OCI-LY7 (cell line): ENCODE measurements at regions not wholly inside any gene's neighbourhood (a gene's known extent, or its start where the extent isn't known, plus 50 kb on each side); places are given as distances from the start of the nearest gene placed in this dataset.

Experiments used
- BruUV-seq: library from RNA; stranded (reverse); fragments of 400-500 nt; replicated peaks from 2 replicates; lab custom pipeline; 2021; lab: Mats Ljungman, UMichigan
- CTCF ChIA-PET: fragments of 300-600 bp; sonication (Branson Sonifier 250); formaldehyde crosslinking; loops from one replicate; lab custom pipeline; 2022; ENCODE audit warnings: antibody characterized with exemption; ENCODE audit not compliant: unreplicated experiment; lab: Charles Lee
- POLR2A ChIA-PET: fragments of 300-600 bp; sonication (Branson Sonifier 250); formaldehyde crosslinking; loops from one replicate; lab custom pipeline; 2022; ENCODE audit warnings: antibody characterized with exemption; lab: Charles Lee
- DNase-seq: peaks from one replicate; pipeline ENCODE4 v3.0.0-alpha.2; 2015; ENCODE audit warnings: low spot score
- H2AFZ ChIP-seq: fragments of 200-600 bp; sonication (generic), shearing (Covaris generic); 2 replicates; pipeline ENCODE4 v1.6.1; 2014; ENCODE audit warnings: mild to moderate bottlenecking, antibody characterized with exemption, low read length, moderate library complexity
- H3K27ac ChIP-seq: fragments of 200-600 bp; sonication (generic); 2 replicates; pipeline ENCODE4 v1.5.1; 2014; ENCODE audit warnings: mixed run types, low read depth, mild to moderate bottlenecking, moderate library complexity, low read length, inconsistent platforms; ENCODE audit not compliant: poor library complexity, severe bottlenecking
- H3K36me3 ChIP-seq: fragments of 200-600 bp; sonication (generic); 2 replicates; pipeline ENCODE4 v1.6.1; 2014; ENCODE audit warnings: mild to moderate bottlenecking, antibody characterized with exemption, low read length, moderate library complexity, mixed read lengths; ENCODE audit not compliant: insufficient read depth
- H3K4me1 ChIP-seq: fragments of 200-600 bp; sonication (generic); 2 replicates; pipeline ENCODE4 v1.5.1; 2014; ENCODE audit warnings: mild to moderate bottlenecking, low read length; ENCODE audit not compliant: insufficient read depth, poor library complexity, severe bottlenecking
- H3K4me2 ChIP-seq: fragments of 200-600 bp; sonication (generic); 2 replicates; pipeline ENCODE4 v1.6.1; 2014; ENCODE audit warnings: mild to moderate bottlenecking, low read length
- H3K4me3 ChIP-seq: fragments of 200-600 bp; sonication (generic); 2 replicates; pipeline ENCODE4 v1.5.1; 2014; ENCODE audit warnings: mild to moderate bottlenecking, low read depth, low read length; ENCODE audit not compliant: poor library complexity, severe bottlenecking
- H3K79me2 ChIP-seq: fragments of 200-600 bp; sonication (generic); 2 replicates; pipeline ENCODE4 v1.6.1; 2016; ENCODE audit warnings: low read depth, mild to moderate bottlenecking, low read length, moderate library complexity, mixed read lengths; ENCODE audit not compliant: insufficient read depth
- H3K9me2 ChIP-seq: fragments of 200-600 bp; sonication (generic); 2 replicates; pipeline ENCODE4 v1.6.1; 2016; ENCODE audit warnings: mild to moderate bottlenecking, low read length, mixed read lengths; ENCODE audit not compliant: insufficient read depth
- H3K9me3 ChIP-seq: fragments of 200-600 bp; sonication (generic); 2 replicates; pipeline ENCODE4 v1.6.1; 2014; ENCODE audit warnings: mild to moderate bottlenecking, mixed run types, low read length, mixed read lengths
- H4K20me1 ChIP-seq: fragments of 200-600 bp; sonication (generic); 2 replicates; pipeline ENCODE4 v1.6.1; 2014; ENCODE audit warnings: mild to moderate bottlenecking, antibody characterized with exemption, low read length, moderate library complexity, mixed read lengths; ENCODE audit not compliant: insufficient read depth
- EZH2phosphoT487 ChIP-seq: fragments of 200-600 bp; sonication (generic); IDR thresholded peaks from 2 replicates; pipeline ENCODE4 v1.6.1; 2018; ENCODE audit warnings: low read depth, borderline replicate concordance, mild to moderate bottlenecking, mixed run types, antibody characterized with exemption, low read length, moderate library complexity, mixed read lengths
- intact Hi-C: fragments of 100-400 bp; cut with micrococcal nuclease; formaldehyde crosslinking; loops from one replicate; pipeline ENCODE4 v1.10.0; 2022; ENCODE audit not compliant: unreplicated experiment
- TF ChIP-seq, protein P1 (sequence below): fragments of 200-600 bp; sonication (generic); conservative IDR thresholded peaks from 2 replicates; pipeline ENCODE4 v1.5.1; 2014; ENCODE audit warnings: mild to moderate bottlenecking, antibody characterized with exemption, low read length, moderate library complexity, mixed read lengths

DNA sequence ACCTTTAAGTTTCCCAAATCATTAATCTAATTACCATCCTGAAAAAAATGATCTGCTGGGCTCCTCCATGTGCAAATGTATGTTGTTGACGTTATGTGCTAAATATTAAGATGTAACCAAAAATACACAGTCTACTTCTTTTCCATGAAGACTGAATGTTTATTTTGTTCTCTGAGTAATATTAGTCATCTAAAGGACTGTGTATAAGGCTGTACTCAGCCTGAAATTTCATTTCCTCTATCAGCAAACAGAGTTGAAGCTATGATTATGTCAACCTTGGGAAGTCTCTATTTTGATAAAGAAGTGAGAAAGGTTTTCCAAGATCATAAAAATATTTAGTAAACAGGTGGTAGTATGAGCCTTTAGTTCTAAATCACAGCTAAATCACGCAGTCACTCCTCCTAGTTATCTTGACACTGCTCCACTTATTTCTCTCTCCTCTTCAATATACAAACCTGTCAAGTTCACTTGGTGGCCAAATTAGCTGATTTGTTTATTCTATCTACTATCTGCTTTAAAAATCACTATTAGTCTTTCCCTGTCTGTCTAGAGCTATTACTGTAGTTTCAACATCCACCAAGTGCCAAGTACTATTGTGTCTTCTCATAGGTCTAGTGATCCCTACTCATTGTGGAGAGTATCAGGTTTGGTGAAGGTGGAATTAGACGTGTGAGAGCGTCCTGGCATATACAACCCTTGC lies 211.7 kb upstream of the STARD13 start:
- no peak for TF ChIP-seq EZH2phosphoT487
- TF ChIP-seq, protein P1, sequence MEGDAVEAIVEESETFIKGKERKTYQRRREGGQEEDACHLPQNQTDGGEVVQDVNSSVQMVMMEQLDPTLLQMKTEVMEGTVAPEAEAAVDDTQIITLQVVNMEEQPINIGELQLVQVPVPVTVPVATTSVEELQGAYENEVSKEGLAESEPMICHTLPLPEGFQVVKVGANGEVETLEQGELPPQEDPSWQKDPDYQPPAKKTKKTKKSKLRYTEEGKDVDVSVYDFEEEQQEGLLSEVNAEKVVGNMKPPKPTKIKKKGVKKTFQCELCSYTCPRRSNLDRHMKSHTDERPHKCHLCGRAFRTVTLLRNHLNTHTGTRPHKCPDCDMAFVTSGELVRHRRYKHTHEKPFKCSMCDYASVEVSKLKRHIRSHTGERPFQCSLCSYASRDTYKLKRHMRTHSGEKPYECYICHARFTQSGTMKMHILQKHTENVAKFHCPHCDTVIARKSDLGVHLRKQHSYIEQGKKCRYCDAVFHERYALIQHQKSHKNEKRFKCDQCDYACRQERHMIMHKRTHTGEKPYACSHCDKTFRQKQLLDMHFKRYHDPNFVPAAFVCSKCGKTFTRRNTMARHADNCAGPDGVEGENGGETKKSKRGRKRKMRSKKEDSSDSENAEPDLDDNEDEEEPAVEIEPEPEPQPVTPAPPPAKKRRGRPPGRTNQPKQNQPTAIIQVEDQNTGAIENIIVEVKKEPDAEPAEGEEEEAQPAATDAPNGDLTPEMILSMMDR, result no peak
- Histone ChIP-seq H3K36me3 (no peaks in the 10 kb centered on the region), H4K20me1 (no peaks in the 10 kb centered on the region), H2AFZ (no peak overlapping the region), H3K27ac (no peak overlapping the region), H3K4me1 (no peaks in the 10 kb centered on the region), H3K4me3 (no peak overlapping the region), H3K9me2 (no peaks in the 10 kb centered on the region), H3K9me3 (no peaks in the 10 kb centered on the region), H3K79me2 (no peaks in the 10 kb centered on the region), H3K4me2 (no peak overlapping the region)
- intact Hi-C loops, result no loop called here
- DNase-seq, result no peak
- ChIA-PET POLR2A (interaction anchor here (0.6 to 0.8 kb wide), 4 partner anchors 13 to 822 kb away, joined by 3 to 4 read pairs (median 3); no protein-coding TSS in a partner anchor), CTCF (no interaction called here)
- no TSS peak for BruUV-seq

DNA sequence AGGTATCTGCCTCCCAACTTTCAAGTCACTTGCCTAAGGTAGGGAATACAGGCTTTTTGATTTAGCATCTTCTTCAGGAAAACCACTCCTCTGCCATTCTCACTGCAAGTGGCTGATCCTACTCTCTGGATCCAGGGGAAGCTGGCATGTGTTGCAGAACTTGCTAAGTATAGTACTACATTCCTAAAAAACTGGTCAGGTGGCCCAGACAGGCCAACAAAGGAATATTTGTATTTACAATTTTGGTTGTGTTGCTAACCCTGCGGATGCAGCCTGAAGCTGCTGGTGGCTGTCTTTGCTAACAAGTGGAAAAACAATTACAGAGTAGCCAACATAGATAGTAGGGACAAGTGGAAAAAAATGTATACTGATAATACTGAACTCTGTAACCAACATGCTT lies 222.5 kb upstream of the STARD13 start:
- DNase-seq, result no peak
- POLR2A ChIA-PET, result no interaction called here
- H3K9me3 ChIP-seq, result no peaks in the 10 kb centered on the region
- no peak overlapping the region for H3K27ac ChIP-seq
- no peaks in the 10 kb centered on the region for H3K36me3 ChIP-seq
- no peaks in the 10 kb centered on the region for H3K79me2 ChIP-seq
- no peak overlapping the region for H2AFZ ChIP-seq
- no peaks in the 10 kb centered on the region for H3K4me1 ChIP-seq
- H3K9me2 ChIP-seq, result no peaks in the 10 kb centered on the region
- no peak overlapping the region for H3K4me3 ChIP-seq
- CTCF ChIA-PET, result no interaction called here
- TF ChIP-seq, protein P1, result no peak
- TF ChIP-seq EZH2phosphoT487, result no peak
- H3K4me2 ChIP-seq, result no peak overlapping the region
- intact Hi-C loops, result no loop called here
- H4K20me1 ChIP-seq, result no peaks in the 10 kb centered on the region
- no TSS peak for BruUV-seq

DNA sequence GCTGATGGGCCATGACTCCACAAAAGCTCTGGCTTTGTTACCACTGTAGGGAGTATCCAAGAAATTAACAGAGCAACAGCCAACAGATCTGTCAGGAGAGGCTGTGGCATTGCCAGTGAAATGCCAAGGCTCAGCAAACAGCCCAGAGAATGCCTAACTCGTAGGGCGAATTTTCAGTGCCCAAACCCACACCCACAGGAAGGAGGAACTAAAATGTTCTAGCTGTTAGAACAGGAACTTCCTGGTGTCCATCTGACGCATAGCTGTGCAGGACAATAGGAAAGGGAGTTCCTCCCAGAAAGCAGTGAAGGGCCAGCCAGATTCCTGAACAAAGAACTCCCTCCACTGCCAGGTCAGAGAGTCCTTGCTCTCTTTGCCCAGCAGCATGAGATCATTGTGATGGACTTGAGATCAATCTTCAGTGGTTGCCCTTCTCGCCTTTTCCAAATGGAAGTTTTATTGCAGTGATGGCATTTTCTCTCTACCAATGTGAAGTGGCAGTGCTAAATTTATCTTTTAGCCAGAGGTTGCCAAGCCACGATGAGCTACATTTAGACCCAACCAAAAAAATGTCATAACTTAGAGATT lies 224.2 kb upstream of the STARD13 start:
- intact Hi-C loops, result no loop called here
- Histone ChIP-seq H3K36me3 (no peaks in the 10 kb centered on the region), H3K4me2 (no peak overlapping the region), H3K9me3 (no peaks in the 10 kb centered on the region), H3K79me2 (no peaks in the 10 kb centered on the region), H3K27ac (no peak overlapping the region), H3K4me3 (no peak overlapping the region), H4K20me1 (no peaks in the 10 kb centered on the region), H2AFZ (no peak overlapping the region), H3K9me2 (no peaks in the 10 kb centered on the region), H3K4me1 (no peaks in the 10 kb centered on the region)
- DNase-seq, result no peak
- BruUV-seq, result no TSS peak
- no peak for TF ChIP-seq EZH2phosphoT487
- TF ChIP-seq, protein P1, result no peak
- CTCF ChIA-PET, result no interaction called here
- POLR2A ChIA-PET, result interaction anchor here (0.6 to 1.1 kb wide), 3 partner anchors 13 to 755 kb away, joined by 3 to 4 read pairs (median 3); no protein-coding TSS in a partner anchor
